CD14-positive monocyte (primary cell): ENCODE measurements at regions not wholly inside any gene's neighbourhood (a gene's known extent, or its start where the extent isn't known, plus 50 kb on each side); places are given as distances from the start of the nearest gene placed in this dataset.

Experiments
- DNase-seq, 3 donors: peaks; one replicate each; pipeline ENCODE4 v3.0.0-alpha.2; 2011 to 2022
- H2AFZ ChIP-seq: 2 replicates; pipeline ENCODE4 v1.6.0; 2012; ENCODE audit warnings: mild to moderate bottlenecking, low read depth, low read length, inconsistent platforms; ENCODE audit not compliant: insufficient read depth, poor library complexity, severe bottlenecking
- H3K27ac ChIP-seq, 2 donors: 1 replicate in 1 of 2; 2 replicates in 1 of 2; pipeline ENCODE4 v1.5.1; 2012 to 2013; ENCODE audit warnings: low read length in 2 of 2, control low read depth in 1 of 2, inconsistent platforms in 1 of 2, low read depth in 1 of 2, mild to moderate bottlenecking in 1 of 2
- H3K27me3 ChIP-seq, 2 donors: one replicate each; pipeline versions ENCODE4 v1.6.0 to v1.6.1; 2011 to 2013; ENCODE audit warnings: low read length in 2 of 2; ENCODE audit not compliant: control insufficient read depth in 2 of 2, insufficient read depth in 2 of 2
- H3K36me3 ChIP-seq, 2 donors: replicated peaks in 1 of 2; 1 replicate in 1 of 2; 2 replicates in 1 of 2; pipeline versions ENCODE4 v1.5.1 to v1.6.1; 2012 to 2013; ENCODE audit warnings: low read length in 2 of 2, control low read depth in 1 of 2, inconsistent platforms in 1 of 2, mild to moderate bottlenecking in 1 of 2; ENCODE audit not compliant: insufficient read depth in 2 of 2, control insufficient read depth in 1 of 2
- H3K4me1 ChIP-seq, 2 donors: 1 replicate in 1 of 2; 2 replicates in 1 of 2; pipeline versions ENCODE4 v1.5.1 to v1.6.1; 2012 to 2013; ENCODE audit warnings: low read length in 2 of 2, control low read depth in 1 of 2, inconsistent platforms in 1 of 2, mild to moderate bottlenecking in 1 of 2, moderate library complexity in 1 of 2; ENCODE audit not compliant: insufficient read depth in 2 of 2, control insufficient read depth in 1 of 2
- H3K4me2 ChIP-seq: replicated peaks from 2 replicates; pipeline ENCODE3; 2012; ENCODE audit warnings: low read length, moderate library complexity, mild to moderate bottlenecking; ENCODE audit not compliant: poor library complexity, severe bottlenecking; ENCODE audit errors: extremely low read depth
- H3K4me3 ChIP-seq, 3 experiments: fragments of 200-600 bp in 1 of 3; sonication (generic) in 1 of 3; replicated peaks in 1 of 3; 1 replicate in 2 of 3; 2 replicates in 1 of 3; pipeline ENCODE4 v1.5.1; 2011 to 2013; ENCODE audit warnings: low read length in 3 of 3, mild to moderate bottlenecking in 3 of 3, control low read depth in 2 of 3, low read depth in 2 of 3, inconsistent platforms in 1 of 3, moderate library complexity in 1 of 3
- H3K79me2 ChIP-seq: 2 replicates; pipeline ENCODE4 v1.6.0; 2012; ENCODE audit warnings: mild to moderate bottlenecking, control low read depth, inconsistent platforms, low read length, moderate library complexity; ENCODE audit not compliant: insufficient read depth
- H3K9ac ChIP-seq: 2 replicates; pipeline ENCODE4 v1.6.0; 2017; ENCODE audit warnings: low read length, mild to moderate bottlenecking; ENCODE audit not compliant: insufficient read depth, poor library complexity, severe bottlenecking
- H3K9me3 ChIP-seq, 2 donors: replicated peaks in 1 of 2; 1 replicate in 1 of 2; 2 replicates in 1 of 2; pipeline versions ENCODE4 v1.5.1 to v1.6.1; 2012 to 2013; ENCODE audit warnings: low read length in 2 of 2, control low read depth in 1 of 2; ENCODE audit not compliant: control insufficient read depth in 1 of 2, insufficient read depth in 1 of 2
- H4K20me1 ChIP-seq: 2 replicates; pipeline ENCODE4 v1.6.0; 2012; ENCODE audit warnings: mild to moderate bottlenecking, low read length, control low read depth, moderate library complexity; ENCODE audit not compliant: insufficient read depth
- H3K27ac Mint-ChIP-seq, 7 donors: one replicate each; pipeline ENCODE4 v1.8.0; 2020; ENCODE audit warnings: mild to moderate bottlenecking in 7 of 7, mixed read lengths in 7 of 7, moderate library complexity in 6 of 7, inconsistent platforms in 2 of 7
- H3K27me3 Mint-ChIP-seq, 3 donors: one replicate each; pipeline ENCODE4 v1.8.0; 2021 to 2022; ENCODE audit warnings: low read depth in 3 of 3, mild to moderate bottlenecking in 3 of 3, mixed read lengths in 3 of 3, moderate library complexity in 3 of 3, inconsistent platforms in 1 of 3
- H3K36me3 Mint-ChIP-seq, 2 donors: one replicate each; pipeline ENCODE4 v1.8.0; 2020; ENCODE audit warnings: mixed read lengths in 2 of 2, inconsistent platforms in 1 of 2, mild to moderate bottlenecking in 1 of 2
- H3K4me1 Mint-ChIP-seq: one replicate; pipeline ENCODE4 v1.8.0; 2020; ENCODE audit warnings: mild to moderate bottlenecking, mixed read lengths
- H3K4me3 Mint-ChIP-seq, 2 donors: one replicate each; pipeline ENCODE4 v1.8.0; 2020; ENCODE audit warnings: mild to moderate bottlenecking in 2 of 2, mixed read lengths in 2 of 2, moderate library complexity in 1 of 2
- H3K9me3 Mint-ChIP-seq, 7 donors: one replicate each; pipeline ENCODE4 v1.8.0; 2020 to 2022; ENCODE audit warnings: mixed read lengths in 7 of 7, mild to moderate bottlenecking in 6 of 7, moderate library complexity in 6 of 7, inconsistent platforms in 2 of 7
- CTCF ChIP-seq: fragments of 200-600 bp; IDR thresholded peaks from one replicate; pipeline ENCODE4 v1.8.0; 2022; ENCODE audit warnings: antibody characterized with exemption, mild to moderate bottlenecking
- WGBS: methylation state at CpG from one replicate; pipeline ENCODE4 v1.1.5; 2013; ENCODE audit warnings: missing lambda C conversion rate; ENCODE audit not compliant: insufficient coverage; 5-methylcytosine and 5-hydroxymethylcytosine counted together
- intact Hi-C, 2 donors: fragments of 100-400 bp; cut with micrococcal nuclease; formaldehyde crosslinking; loops; one replicate each; pipeline versions ENCODE4 v1.15.0 to v1.15.1; 2023

GRCh38 chr13:31867709-31868108 lies 128.4 kb downstream of the RXFP2 start:
- H3K4me3 Mint-ChIP-seq = no peak overlapping the region
- no peak for DNase-seq
- no peaks in the 10 kb centered on the region for H3K9me3 Mint-ChIP-seq
- Histone ChIP-seq H3K36me3 (peaks cover 0 to 3% of the 10 kb centered on the region in 2 donors), H3K4me3 (no peak overlapping the region), H2AFZ (no peak overlapping the region), H3K27me3 (no peaks in the 10 kb centered on the region), H3K79me2 (peaks cover 31% of the 10 kb centered on the region), H4K20me1 (peaks cover 8% of the 10 kb centered on the region), H3K4me1 (peaks cover 10 to 33% of the 10 kb centered on the region in 2 donors), H3K9me3 (no peaks in the 10 kb centered on the region), H3K4me2 (no peak overlapping the region), H3K9ac (no peak overlapping the region), H3K27ac (no peak overlapping the region)
- intact Hi-C loops = no loop called here
- H3K4me1 Mint-ChIP-seq = peaks cover 32% of the 10 kb centered on the region
- peaks cover 12 to 29% of the 10 kb centered on the region in 2 donors for H3K36me3 Mint-ChIP-seq
- no peak for TF ChIP-seq CTCF
- H3K27ac Mint-ChIP-seq = no peak overlapping the region
- peaks cover 0 to 1% (median 0%) of the 10 kb centered on the region in 3 donors for H3K27me3 Mint-ChIP-seq

GRCh38 chr13:31869582-31869981 lies 130.3 kb downstream of the RXFP2 start:
- Histone ChIP-seq H3K4me2 (no peak overlapping the region), H3K9ac (no peak overlapping the region), H2AFZ (no peak overlapping the region), H3K27me3 (no peaks in the 10 kb centered on the region), H3K27ac (no peak overlapping the region), H3K4me1 (peaks cover 2 to 20% of the 10 kb centered on the region in 2 donors), H3K36me3 (peaks cover 0 to 5% of the 10 kb centered on the region in 2 donors), H4K20me1 (peaks cover 8% of the 10 kb centered on the region), H3K9me3 (no peaks in the 10 kb centered on the region), H3K4me3 (no peak overlapping the region), H3K79me2 (peaks cover 25% of the 10 kb centered on the region)
- Mint-ChIP-seq H3K27ac (no peak overlapping the region), H3K9me3 (no peaks in the 10 kb centered on the region), H3K4me3 (no peak overlapping the region), H3K36me3 (peaks cover 15 to 36% of the 10 kb centered on the region in 2 donors), H3K4me1 (peaks cover 26% of the 10 kb centered on the region), H3K27me3 (peaks cover 0 to 1% (median 0%) of the 10 kb centered on the region in 3 donors)
- WGBS = 100% methylated on average over 1 of the region's 2 CpGs
- no peak for DNase-seq
- no peak for TF ChIP-seq CTCF
- intact Hi-C loops = no loop called here
